ENCODE measurements at regions not wholly inside any gene's neighbourhood (a gene's known extent, or its start where the extent isn't known, plus 50 kb on each side); places are given as distances from the start of the nearest gene placed in this dataset.

- H4K20me1 ChIP-seq (ENCODE audit: control insufficient read depth, extremely low read depth, insufficient read depth, low read length) = no peaks in the 10 kb centered on the region
- H3K9me3 ChIP-seq (ENCODE audit: control insufficient read depth, low read depth, low read length) = no peaks in the 10 kb centered on the region
- dilution Hi-C loops (cut with MboI; ENCODE audit: extremely low pct_ligation_motif_present, low sequenced_read_pairs) = no loop called here
- no peak overlapping the region for H3K9ac ChIP-seq (ENCODE audit: control insufficient read depth, extremely low read depth, insufficient read depth, low read length)
- DNase-seq (ENCODE audit: low read depth, low spot score) (no peak), FAIRE-seq (no peak)
- no peaks in the 10 kb centered on the region for H3K27me3 ChIP-seq (ENCODE audit: control insufficient read depth, extremely low read depth, insufficient read depth, low read length)
- H3K4me2 ChIP-seq (ENCODE audit: control insufficient read depth, extremely low read depth, insufficient read depth, low read depth, low read length) = peak overlapping the region; percentile 35
- H3K27ac ChIP-seq (ENCODE audit: control insufficient read depth, insufficient read depth, low read length) = no peak overlapping the region
- no peak overlapping the region for H3K4me3 ChIP-seq (ENCODE audit: control insufficient read depth in 2 of 3, extremely low read depth in 1 of 3, insufficient read depth in 2 of 3, low read depth in 1 of 3, low read length in 3 of 3)
- no peaks in the 10 kb centered on the region for H3K79me2 ChIP-seq (ENCODE audit: control insufficient read depth, insufficient read depth, low read length)
- H3K4me1 ChIP-seq (ENCODE audit: control insufficient read depth, extremely low read depth, insufficient read depth, low read length) = peaks cover 4% of the 10 kb centered on the region
- H3K9me1 ChIP-seq (ENCODE audit: control insufficient read depth, extremely low read depth, insufficient read depth, low read length) = no peaks in the 10 kb centered on the region
- no peak for TF ChIP-seq CTCF (optimal IDR thresholded peaks at IDR 0.05 in 1 of 3, IDR thresholded peaks at IDR 0.05 in 1 of 3, conservative IDR thresholded peaks at IDR 0.05 in 1 of 3; ENCODE audit: extremely low read depth in 1 of 3, insufficient read depth in 2 of 3, low read length in 3 of 3)
- TF ChIP-seq EZH2 (IDR thresholded peaks at IDR 0.05; ENCODE audit: low read length) = no peak
- peak overlapping the region; percentile 66 for H2AFZ ChIP-seq (ENCODE audit: control insufficient read depth, low read length)
- no peaks in the 10 kb centered on the region for H3K36me3 ChIP-seq (ENCODE audit: control insufficient read depth in 2 of 2, extremely low read depth in 1 of 2, insufficient read depth in 2 of 2, low read length in 2 of 2)
Observed at GRCh38 chr10:4383651-4384098, 442.3 kb upstream of the AKR1E2 start.

GRCh38 chr10:4382811-4383210 lies 443.2 kb upstream of the AKR1E2 start:
- Histone ChIP-seq H3K36me3 (ENCODE audit: control insufficient read depth in 2 of 2, extremely low read depth in 1 of 2, insufficient read depth in 2 of 2, low read length in 2 of 2) (no peaks in the 10 kb centered on the region), H3K9ac (ENCODE audit: control insufficient read depth, extremely low read depth, insufficient read depth, low read length) (no peak overlapping the region), H3K9me1 (ENCODE audit: control insufficient read depth, extremely low read depth, insufficient read depth, low read length) (no peaks in the 10 kb centered on the region), H3K4me1 (ENCODE audit: control insufficient read depth, extremely low read depth, insufficient read depth, low read length) (peaks cover 4% of the 10 kb centered on the region), H3K4me2 (ENCODE audit: control insufficient read depth, extremely low read depth, insufficient read depth, low read depth, low read length) (no peak overlapping the region), H3K79me2 (ENCODE audit: control insufficient read depth, insufficient read depth, low read length) (no peaks in the 10 kb centered on the region), H2AFZ (ENCODE audit: control insufficient read depth, low read length) (no peak overlapping the region), H3K27ac (ENCODE audit: control insufficient read depth, insufficient read depth, low read length) (no peak overlapping the region), H3K27me3 (ENCODE audit: control insufficient read depth, extremely low read depth, insufficient read depth, low read length) (no peaks in the 10 kb centered on the region), H3K4me3 (ENCODE audit: control insufficient read depth in 2 of 3, extremely low read depth in 1 of 3, insufficient read depth in 2 of 3, low read depth in 1 of 3, low read length in 3 of 3) (no peak overlapping the region), H4K20me1 (ENCODE audit: control insufficient read depth, extremely low read depth, insufficient read depth, low read length) (no peaks in the 10 kb centered on the region), H3K9me3 (ENCODE audit: control insufficient read depth, low read depth, low read length) (no peaks in the 10 kb centered on the region)
- no peak for DNase-seq (ENCODE audit: low read depth, low spot score)
- no peak for TF ChIP-seq CTCF (optimal IDR thresholded peaks at IDR 0.05 in 1 of 3, IDR thresholded peaks at IDR 0.05 in 1 of 3, conservative IDR thresholded peaks at IDR 0.05 in 1 of 3; ENCODE audit: extremely low read depth in 1 of 3, insufficient read depth in 2 of 3, low read length in 3 of 3)
- no peak for FAIRE-seq
- dilution Hi-C loops (cut with MboI; ENCODE audit: extremely low pct_ligation_motif_present, low sequenced_read_pairs) = no loop called here

Measured in keratinocyte (primary cell).